Astrocyte (in vitro differentiated cells and primary cell): ENCODE measurements at regions not wholly inside any gene's neighbourhood (a gene's known extent, or its start where the extent isn't known, plus 50 kb on each side); places are given as distances from the start of the nearest gene placed in this dataset.

Source experiments
- DNase-seq: peaks from one replicate; pipeline ENCODE4 v3.0.0-alpha.2; 2010; ENCODE audit warnings: low read depth
- FAIRE-seq: peaks from 2 replicates; lab custom pipeline; 2011; peaks lifted over from hg19 to GRCh38; lab: Jason Lieb, UNC
- H2AFZ ChIP-seq: 2 replicates; pipeline ENCODE4 v1.6.0; 2012; ENCODE audit warnings: low read depth, low read length, inconsistent platforms
- H3K27ac ChIP-seq: 2 replicates; pipeline ENCODE4 v1.5.1; 2011; ENCODE audit warnings: low read depth, low read length, inconsistent platforms
- H3K27me3 ChIP-seq: 2 replicates; pipeline ENCODE4 v1.6.0; 2011; ENCODE audit warnings: low read length, inconsistent platforms; ENCODE audit not compliant: insufficient read depth
- H3K36me3 ChIP-seq: 2 replicates; pipeline ENCODE4 v1.5.1; 2011; ENCODE audit warnings: low read length, inconsistent platforms; ENCODE audit not compliant: insufficient read depth
- H3K4me1 ChIP-seq: 2 replicates; pipeline ENCODE4 v1.5.1; 2011; ENCODE audit warnings: low read length, inconsistent platforms; ENCODE audit not compliant: insufficient read depth
- H3K4me2 ChIP-seq: 2 replicates; pipeline ENCODE4 v1.6.0; 2012; ENCODE audit warnings: low read length, inconsistent platforms
- H3K4me3 ChIP-seq: 2 replicates; pipeline ENCODE4 v1.5.1; 2011; ENCODE audit warnings: low read depth, mild to moderate bottlenecking, low read length, inconsistent platforms; ENCODE audit not compliant: insufficient read depth
- H3K79me2 ChIP-seq: 2 replicates; pipeline ENCODE4 v1.6.0; 2012; ENCODE audit warnings: mild to moderate bottlenecking, low read length, inconsistent platforms; ENCODE audit not compliant: insufficient read depth
- H3K9ac ChIP-seq: 2 replicates; pipeline ENCODE4 v1.6.0; 2012; ENCODE audit warnings: mild to moderate bottlenecking, low read length, inconsistent platforms
- H3K9me3 ChIP-seq: 2 replicates; pipeline ENCODE4 v1.5.1; 2012; ENCODE audit warnings: low read depth, mild to moderate bottlenecking, low read length, inconsistent platforms; ENCODE audit not compliant: insufficient read depth
- H4K20me1 ChIP-seq: 2 replicates; pipeline ENCODE4 v1.6.0; 2012; ENCODE audit warnings: low read length, inconsistent platforms; ENCODE audit not compliant: insufficient read depth
- H3K27ac Mint-ChIP-seq: one replicate; pipeline ENCODE4 v1.8.0; 2021; ENCODE audit warnings: mild to moderate bottlenecking, mixed read lengths; ENCODE audit not compliant: unreplicated experiment
- H3K27me3 Mint-ChIP-seq: one replicate; pipeline ENCODE4 v1.8.0; 2021; ENCODE audit warnings: low read depth, mixed read lengths; ENCODE audit not compliant: unreplicated experiment
- H3K36me3 Mint-ChIP-seq: one replicate; pipeline ENCODE4 v1.8.0; 2021; ENCODE audit warnings: low read depth, mixed read lengths; ENCODE audit not compliant: unreplicated experiment
- H3K4me1 Mint-ChIP-seq: one replicate; pipeline ENCODE4 v1.8.0; 2021; ENCODE audit warnings: low read depth, mixed read lengths; ENCODE audit not compliant: unreplicated experiment
- H3K4me3 Mint-ChIP-seq: one replicate; pipeline ENCODE4 v1.8.0; 2021; ENCODE audit warnings: mild to moderate bottlenecking, moderate library complexity, mixed read lengths; ENCODE audit not compliant: unreplicated experiment
- H3K9me3 Mint-ChIP-seq: one replicate; pipeline ENCODE4 v1.8.0; 2021; ENCODE audit warnings: mild to moderate bottlenecking, mixed read lengths; ENCODE audit not compliant: unreplicated experiment
- CTCF ChIP-seq: IDR thresholded peaks from 2 replicates; pipeline ENCODE4 v1.5.1; 2011; ENCODE audit warnings: low read depth, mild to moderate bottlenecking, inconsistent platforms, low read length, moderate library complexity; ENCODE audit not compliant: insufficient read depth
- EZH2 ChIP-seq: IDR thresholded peaks from 2 replicates; pipeline ENCODE4 v1.6.1; 2012; ENCODE audit warnings: mild to moderate bottlenecking, low read length, inconsistent platforms; ENCODE audit not compliant: insufficient read depth

GRCh38 chr3:36211652-36211999 is 168.7 kb upstream of the STAC start:
- no peaks in the 10 kb centered on the region for H3K36me3 Mint-ChIP-seq
- H4K20me1 ChIP-seq = no peaks in the 10 kb centered on the region
- H2AFZ ChIP-seq = no peak overlapping the region
- FAIRE-seq (no peak), DNase-seq (no peak)
- peaks cover 5% of the 10 kb centered on the region for H3K4me1 Mint-ChIP-seq
- no peaks in the 10 kb centered on the region for H3K9me3 Mint-ChIP-seq
- no peak overlapping the region for H3K4me2 ChIP-seq
- no peak overlapping the region for H3K27ac Mint-ChIP-seq
- H3K4me3 ChIP-seq = no peak overlapping the region
- no peaks in the 10 kb centered on the region for H3K27me3 ChIP-seq
- H3K4me1 ChIP-seq = no peaks in the 10 kb centered on the region
- no peaks in the 10 kb centered on the region for H3K36me3 ChIP-seq
- H3K9me3 ChIP-seq = no peaks in the 10 kb centered on the region
- no peak overlapping the region for H3K27ac ChIP-seq
- TF ChIP-seq CTCF (no peak), EZH2 (no peak)
- no peak overlapping the region for H3K4me3 Mint-ChIP-seq
- no peaks in the 10 kb centered on the region for H3K79me2 ChIP-seq
- no peak overlapping the region for H3K9ac ChIP-seq
- H3K27me3 Mint-ChIP-seq = no peaks in the 10 kb centered on the region

- Histone ChIP-seq H2AFZ (no peak overlapping the region), H3K27me3 (no peaks in the 10 kb centered on the region), H3K36me3 (no peaks in the 10 kb centered on the region), H4K20me1 (no peaks in the 10 kb centered on the region), H3K27ac (no peak overlapping the region), H3K9me3 (no peaks in the 10 kb centered on the region), H3K4me1 (no peaks in the 10 kb centered on the region), H3K9ac (no peak overlapping the region), H3K4me2 (no peak overlapping the region), H3K79me2 (no peaks in the 10 kb centered on the region), H3K4me3 (no peak overlapping the region)
- no peak overlapping the region for H3K27ac Mint-ChIP-seq
- TF ChIP-seq EZH2 (no peak), CTCF (no peak)
- no peaks in the 10 kb centered on the region for H3K36me3 Mint-ChIP-seq
- H3K9me3 Mint-ChIP-seq = no peaks in the 10 kb centered on the region
- FAIRE-seq = no peak
- peak; percentile 40 for DNase-seq
- H3K4me1 Mint-ChIP-seq = peaks cover 5% of the 10 kb centered on the region
- H3K4me3 Mint-ChIP-seq = no peak overlapping the region
- no peaks in the 10 kb centered on the region for H3K27me3 Mint-ChIP-seq
Observed at GRCh38 chr3:36212251-36212650, 168.1 kb upstream of the STAC start.

- no peaks in the 10 kb centered on the region for H3K27me3 Mint-ChIP-seq
- no peak overlapping the region for H3K4me3 ChIP-seq
Observed at GRCh38 chr3:36214460-36214859, 165.8 kb upstream of the STAC start.

More at GRCh38 chr3:36214460-36214859, 165.8 kb upstream of the STAC start:
- no peaks in the 10 kb centered on the region for H3K27me3 ChIP-seq
- H3K4me1 ChIP-seq = no peaks in the 10 kb centered on the region
- FAIRE-seq (no peak), DNase-seq (no peak)
- H3K4me3 Mint-ChIP-seq = no peak overlapping the region
- no peaks in the 10 kb centered on the region for H4K20me1 ChIP-seq
- H3K9ac ChIP-seq = no peak overlapping the region
- peaks cover 9% of the 10 kb centered on the region for H3K4me1 Mint-ChIP-seq
- H3K9me3 Mint-ChIP-seq = no peaks in the 10 kb centered on the region
- H3K27ac ChIP-seq = no peak overlapping the region
- H3K4me2 ChIP-seq = no peak overlapping the region
- no peaks in the 10 kb centered on the region for H3K36me3 Mint-ChIP-seq
- no peaks in the 10 kb centered on the region for H3K36me3 ChIP-seq
- no peak for TF ChIP-seq CTCF
- TF ChIP-seq EZH2 = no peak
- H2AFZ ChIP-seq = no peak overlapping the region
- no peaks in the 10 kb centered on the region for H3K9me3 ChIP-seq
- no peaks in the 10 kb centered on the region for H3K79me2 ChIP-seq
- no peak overlapping the region for H3K27ac Mint-ChIP-seq
